ENCODE measurements at regions not wholly inside any gene's neighbourhood (a gene's known extent, or its start where the extent isn't known, plus 50 kb on each side); places are given as distances from the start of the nearest gene placed in this dataset.

DNA sequence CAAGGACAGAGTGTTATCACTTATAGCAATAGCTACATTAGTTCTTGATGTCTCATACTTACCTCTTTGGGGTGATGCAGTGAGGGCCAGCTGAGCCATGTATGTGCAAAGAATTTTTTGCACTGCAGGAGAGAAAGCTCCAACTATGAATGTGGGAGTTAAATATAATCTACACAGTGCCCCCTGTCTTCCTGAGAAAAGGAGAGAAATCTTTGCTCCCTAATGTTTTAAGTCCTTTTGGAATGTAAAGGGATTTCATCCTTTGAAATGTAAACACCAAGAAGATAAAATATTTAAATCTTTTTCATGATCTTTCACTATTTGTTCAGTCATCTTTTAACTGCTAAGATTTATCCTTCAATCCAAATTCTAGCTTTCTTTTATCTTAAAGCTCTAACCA lies 822.1 kb downstream of the TENT5A start:
- H3K4me3 ChIP-seq (ENCODE audit: low read length) = no peak overlapping the region
- no peaks in the 10 kb centered on the region for H3K9me3 ChIP-seq (ENCODE audit: control insufficient read depth, insufficient read depth, low read length)
- no peaks in the 10 kb centered on the region for H3K79me2 ChIP-seq (ENCODE audit: control insufficient read depth, low read length)
- H3K4me1 ChIP-seq (ENCODE audit: control insufficient read depth, low read length) = no peaks in the 10 kb centered on the region
- no peaks in the 10 kb centered on the region for H3K27me3 ChIP-seq (ENCODE audit: control insufficient read depth, low read length)
- no peaks in the 10 kb centered on the region for H4K20me1 ChIP-seq (ENCODE audit: control insufficient read depth, insufficient read depth, low read depth, low read length)
- H3K4me2 ChIP-seq (ENCODE audit: low read length) = no peak overlapping the region
- TF ChIP-seq EZH2phosphoT487 (IDR thresholded peaks at IDR 0.05; ENCODE audit: borderline replicate concordance, low read length) = no peak
- TF ChIP-seq, protein P1, sequence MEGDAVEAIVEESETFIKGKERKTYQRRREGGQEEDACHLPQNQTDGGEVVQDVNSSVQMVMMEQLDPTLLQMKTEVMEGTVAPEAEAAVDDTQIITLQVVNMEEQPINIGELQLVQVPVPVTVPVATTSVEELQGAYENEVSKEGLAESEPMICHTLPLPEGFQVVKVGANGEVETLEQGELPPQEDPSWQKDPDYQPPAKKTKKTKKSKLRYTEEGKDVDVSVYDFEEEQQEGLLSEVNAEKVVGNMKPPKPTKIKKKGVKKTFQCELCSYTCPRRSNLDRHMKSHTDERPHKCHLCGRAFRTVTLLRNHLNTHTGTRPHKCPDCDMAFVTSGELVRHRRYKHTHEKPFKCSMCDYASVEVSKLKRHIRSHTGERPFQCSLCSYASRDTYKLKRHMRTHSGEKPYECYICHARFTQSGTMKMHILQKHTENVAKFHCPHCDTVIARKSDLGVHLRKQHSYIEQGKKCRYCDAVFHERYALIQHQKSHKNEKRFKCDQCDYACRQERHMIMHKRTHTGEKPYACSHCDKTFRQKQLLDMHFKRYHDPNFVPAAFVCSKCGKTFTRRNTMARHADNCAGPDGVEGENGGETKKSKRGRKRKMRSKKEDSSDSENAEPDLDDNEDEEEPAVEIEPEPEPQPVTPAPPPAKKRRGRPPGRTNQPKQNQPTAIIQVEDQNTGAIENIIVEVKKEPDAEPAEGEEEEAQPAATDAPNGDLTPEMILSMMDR (IDR thresholded peaks at IDR 0.05; ENCODE audit: low read depth, low read length, poor library complexity, severe bottlenecking) = no peak
- no peaks in the 10 kb centered on the region for H3F3A ChIP-seq (ENCODE audit: control insufficient read depth, insufficient read depth)
- no peaks in the 10 kb centered on the region for H3K9me2 ChIP-seq (replicated peaks; ENCODE audit: control insufficient read depth, low read length)
- no peak overlapping the region for H3K27ac ChIP-seq (ENCODE audit: low read depth, low read length)
- H3K36me3 ChIP-seq (ENCODE audit: control insufficient read depth, low read length) = no peaks in the 10 kb centered on the region

DNA sequence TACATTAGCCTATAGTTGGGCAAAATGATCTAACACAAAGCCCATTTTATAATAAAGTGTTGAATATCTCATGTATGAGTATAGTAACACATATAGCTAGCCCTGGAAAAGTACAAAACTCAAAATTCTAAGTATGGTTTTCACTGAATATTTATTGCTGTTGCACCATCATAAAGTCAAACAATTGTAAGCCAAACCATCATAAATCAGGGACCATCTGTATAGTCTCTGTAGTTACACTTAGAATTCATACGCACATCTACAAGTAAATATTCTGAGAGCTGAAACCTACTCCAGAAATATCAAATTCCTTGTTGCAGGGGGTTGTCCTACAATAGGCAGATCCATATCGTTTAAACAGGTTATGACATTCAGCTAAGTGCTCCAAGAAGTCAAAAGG lies 817.3 kb downstream of the BCKDHB start:
- Histone ChIP-seq H3K9me3 (ENCODE audit: control insufficient read depth, insufficient read depth, low read length) (no peaks in the 10 kb centered on the region), H3K79me2 (ENCODE audit: control insufficient read depth, low read length) (no peaks in the 10 kb centered on the region), H3F3A (ENCODE audit: control insufficient read depth, insufficient read depth) (no peaks in the 10 kb centered on the region), H3K4me3 (ENCODE audit: low read length) (no peak overlapping the region), H3K36me3 (ENCODE audit: control insufficient read depth, low read length) (no peaks in the 10 kb centered on the region), H3K9me2 (replicated peaks; ENCODE audit: control insufficient read depth, low read length) (no peaks in the 10 kb centered on the region), H3K4me1 (ENCODE audit: control insufficient read depth, low read length) (no peaks in the 10 kb centered on the region), H3K4me2 (ENCODE audit: low read length) (no peak overlapping the region), H3K27me3 (ENCODE audit: control insufficient read depth, low read length) (no peaks in the 10 kb centered on the region), H3K27ac (ENCODE audit: low read depth, low read length) (no peak overlapping the region), H4K20me1 (ENCODE audit: control insufficient read depth, insufficient read depth, low read depth, low read length) (no peaks in the 10 kb centered on the region)
- TF ChIP-seq EZH2phosphoT487 (IDR thresholded peaks at IDR 0.05; ENCODE audit: borderline replicate concordance, low read length) = no peak

- TF ChIP-seq EZH2phosphoT487 (IDR thresholded peaks at IDR 0.05; ENCODE audit: borderline replicate concordance, low read length) = no peak
- TF ChIP-seq, protein P1 (IDR thresholded peaks at IDR 0.05; ENCODE audit: low read depth, low read length, poor library complexity, severe bottlenecking) = no peak
- Histone ChIP-seq H3K27ac (ENCODE audit: low read depth, low read length) (no peak overlapping the region), H3K9me2 (replicated peaks; ENCODE audit: control insufficient read depth, low read length) (no peaks in the 10 kb centered on the region), H3K4me1 (ENCODE audit: control insufficient read depth, low read length) (no peaks in the 10 kb centered on the region), H3K36me3 (ENCODE audit: control insufficient read depth, low read length) (no peaks in the 10 kb centered on the region), H4K20me1 (ENCODE audit: control insufficient read depth, insufficient read depth, low read depth, low read length) (no peaks in the 10 kb centered on the region), H3K4me2 (ENCODE audit: low read length) (no peak overlapping the region), H3K27me3 (ENCODE audit: control insufficient read depth, low read length) (no peaks in the 10 kb centered on the region), H3F3A (ENCODE audit: control insufficient read depth, insufficient read depth) (no peaks in the 10 kb centered on the region), H3K9me3 (ENCODE audit: control insufficient read depth, insufficient read depth, low read length) (no peaks in the 10 kb centered on the region), H3K79me2 (ENCODE audit: control insufficient read depth, low read length) (no peaks in the 10 kb centered on the region), H3K4me3 (ENCODE audit: low read length) (no peak overlapping the region)
Observed at GRCh38 chr6:80922916-80923455, 816.5 kb downstream of the BCKDHB start.

GRCh38 chr6:80921861-80922460 lies 815.5 kb downstream of the BCKDHB start:
- H3K27ac ChIP-seq (ENCODE audit: low read depth, low read length) = no peak overlapping the region
- H3K9me3 ChIP-seq (ENCODE audit: control insufficient read depth, insufficient read depth, low read length) = no peaks in the 10 kb centered on the region
- H3K4me2 ChIP-seq (ENCODE audit: low read length) = no peak overlapping the region
- no peaks in the 10 kb centered on the region for H3K36me3 ChIP-seq (ENCODE audit: control insufficient read depth, low read length)
- H4K20me1 ChIP-seq (ENCODE audit: control insufficient read depth, insufficient read depth, low read depth, low read length) = no peaks in the 10 kb centered on the region
- H3K79me2 ChIP-seq (ENCODE audit: control insufficient read depth, low read length) = no peaks in the 10 kb centered on the region
- H3K9me2 ChIP-seq (replicated peaks; ENCODE audit: control insufficient read depth, low read length) = no peaks in the 10 kb centered on the region
- no peak overlapping the region for H3K4me3 ChIP-seq (ENCODE audit: low read length)
- H3F3A ChIP-seq (ENCODE audit: control insufficient read depth, insufficient read depth) = no peaks in the 10 kb centered on the region
- TF ChIP-seq, protein P1 (IDR thresholded peaks at IDR 0.05; ENCODE audit: low read depth, low read length, poor library complexity, severe bottlenecking) = no peak
- no peak for TF ChIP-seq EZH2phosphoT487 (IDR thresholded peaks at IDR 0.05; ENCODE audit: borderline replicate concordance, low read length)
- no peaks in the 10 kb centered on the region for H3K27me3 ChIP-seq (ENCODE audit: control insufficient read depth, low read length)
- H3K4me1 ChIP-seq (ENCODE audit: control insufficient read depth, low read length) = no peaks in the 10 kb centered on the region

All from DOHH2 (cell line).